HCT116 (cell line): ENCODE measurements at regions not wholly inside any gene's neighbourhood (a gene's known extent, or its start where the extent isn't known, plus 50 kb on each side); places are given as distances from the start of the nearest gene placed in this dataset.

Experiments used
- ATAC-seq: fragments of 200-7000 bp; cut with Tn5 transposase; 2 replicates; pipeline ENCODE4 v1.9.1; 2020; ENCODE audit warnings: mild to moderate bottlenecking, moderate library complexity
- BruUV-seq: library from RNA; stranded (reverse); fragments of 400-500 nt; replicated peaks from 2 replicates; lab custom pipeline; 2021; lab: Mats Ljungman, UMichigan
- CTCF ChIA-PET: fragments of 300-600 bp; sonication (Branson Sonifier 250); formaldehyde crosslinking; loops from one replicate; lab custom pipeline; 2021; ENCODE audit warnings: antibody characterized with exemption; lab: Charles Lee
- POLR2A ChIA-PET: fragments of 300-600, 350-600 bp; sonication (Branson Sonifier 250); formaldehyde crosslinking; loops from one replicate; lab custom pipeline; 2021; ENCODE audit warnings: antibody characterized with exemption; lab: Charles Lee
- RAD21 ChIA-PET, 2 experiments: fragments of 300-600 bp; sonication (Branson Sonifier 250); formaldehyde crosslinking; loops; one replicate each; lab custom pipeline; 2023; ENCODE audit warnings: low total read pairs in 2 of 2; ENCODE audit not compliant: uncharacterized antibody in 2 of 2, unreplicated experiment in 2 of 2, low non-redundant PET in 1 of 2; lab: Charles Lee
- DNase-seq: peaks from one replicate; pipeline ENCODE4 v3.0.0-alpha.2; 2010; ENCODE audit warnings: low read depth, low spot score
- H2AFZ ChIP-seq: fragments of 200-600 bp; shearing (Covaris generic), sonication (generic); 2 replicates; pipeline ENCODE4 v1.6.1; 2017; ENCODE audit warnings: low read depth, mixed run types, mixed read lengths, antibody characterized with exemption, low read length; ENCODE audit not compliant: poor library complexity, severe bottlenecking
- H3K27ac ChIP-seq: 2 replicates; pipeline ENCODE4 v1.5.1; 2012; ENCODE audit warnings: low read depth, low read length
- H3K27me3 ChIP-seq: fragments of 200-600 bp; sonication (generic); 2 replicates; pipeline ENCODE4 v1.6.1; 2016; ENCODE audit warnings: mixed run types, low read length, mixed read lengths; ENCODE audit not compliant: insufficient read depth
- H3K36me3 ChIP-seq, 2 experiments: fragments of 200-500 bp in 1 of 2; fragments of 200-600 bp in 1 of 2; sonication (Bioruptor generic) in 1 of 2; sonication (generic) in 1 of 2; 2 replicates each; pipeline versions ENCODE4 v1.5.1 to v1.6.1; 2014 to 2016; ENCODE audit warnings: low read length in 2 of 2, inconsistent platforms in 1 of 2, mixed read lengths in 1 of 2, mixed run types in 1 of 2; ENCODE audit not compliant: insufficient read depth in 2 of 2, control insufficient read depth in 1 of 2
- H3K4me1 ChIP-seq, 2 experiments: fragments of 200-600 bp in 1 of 2; sonication (generic) in 1 of 2; 2 replicates each; pipeline versions ENCODE4 v1.5.1 to v1.6.1; 2012 to 2017; ENCODE audit warnings: low read length in 2 of 2, inconsistent platforms in 1 of 2, mild to moderate bottlenecking in 1 of 2, mixed read lengths in 1 of 2, mixed run types in 1 of 2, moderate library complexity in 1 of 2; ENCODE audit not compliant: insufficient read depth in 2 of 2, control insufficient read depth in 1 of 2
- H3K4me2 ChIP-seq: fragments of 200-600 bp; sonication (generic); 2 replicates; pipeline ENCODE4 v1.6.1; 2017; ENCODE audit warnings: mixed run types, low read length, mixed read lengths
- H3K4me3 ChIP-seq, 2 experiments: fragments of 200-600 bp in 1 of 2; sonication (generic) in 1 of 2; replicated peaks in 1 of 2; 2 replicates each; pipeline ENCODE4 v1.5.1; 2011 to 2016; ENCODE audit warnings: low read length in 2 of 2, control low read depth in 1 of 2, low read depth in 1 of 2, mild to moderate bottlenecking in 1 of 2, mixed read lengths in 1 of 2, mixed run types in 1 of 2
- H3K79me2 ChIP-seq: fragments of 200-600 bp; sonication (generic); 2 replicates; pipeline ENCODE4 v1.6.1; 2017; ENCODE audit warnings: mild to moderate bottlenecking, mixed run types, low read length, moderate library complexity, mixed read lengths; ENCODE audit not compliant: insufficient read depth
- H3K9ac ChIP-seq: fragments of 200-600 bp; sonication (generic); 2 replicates; pipeline ENCODE4 v1.6.1; 2016; ENCODE audit warnings: low read length, mixed read lengths
- H3K9me2 ChIP-seq: fragments of 200-600 bp; sonication (generic), shearing (Covaris generic); 2 replicates; pipeline ENCODE4 v1.6.1; 2017; ENCODE audit warnings: mixed run types, mild to moderate bottlenecking, moderate library complexity; ENCODE audit not compliant: insufficient read depth
- H3K9me3 ChIP-seq, 2 experiments: fragments of 200-500 bp in 1 of 2; fragments of 200-600 bp in 1 of 2; sonication (Bioruptor generic) in 1 of 2; sonication (generic) in 1 of 2; 2 replicates each; pipeline ENCODE4 v1.6.1; 2014 to 2017; ENCODE audit warnings: low read length in 2 of 2, mixed read lengths in 2 of 2, inconsistent platforms in 1 of 2, low read depth in 1 of 2, mild to moderate bottlenecking in 1 of 2, mixed run types in 1 of 2, moderate library complexity in 1 of 2; ENCODE audit not compliant: control insufficient read depth in 1 of 2, insufficient read depth in 1 of 2
- H4K20me1 ChIP-seq: fragments of 200-600 bp; sonication (generic), shearing (Covaris generic); 2 replicates; pipeline ENCODE4 v1.6.1; 2017; ENCODE audit warnings: mixed run types, mild to moderate bottlenecking, moderate library complexity; ENCODE audit not compliant: insufficient read depth
- CBX3 ChIP-seq: IDR thresholded peaks from 2 replicates; pipeline ENCODE4 v1.6.1; 2012; ENCODE audit warnings: low read depth
- EGR1 ChIP-seq: IDR thresholded peaks from 2 replicates; pipeline ENCODE4 v1.6.1; 2012; ENCODE audit warnings: low read depth
- FOSL1 ChIP-seq: IDR thresholded peaks from 2 replicates; pipeline ENCODE4 v1.6.1; 2012; ENCODE audit warnings: low read depth
- POLR2A ChIP-seq: IDR thresholded peaks from 2 replicates; pipeline ENCODE4 v1.7.0; 2011; ENCODE audit warnings: borderline replicate concordance; ENCODE audit not compliant: insufficient read depth, insufficient read length; ENCODE audit errors: extremely low read depth
- ZBTB33 ChIP-seq: IDR thresholded peaks from 2 replicates; pipeline ENCODE4 v1.6.1; 2011; ENCODE audit warnings: mild to moderate bottlenecking, low read length, moderate library complexity; ENCODE audit not compliant: insufficient replicate concordance; ENCODE audit errors: extremely low read depth
- ZFX ChIP-seq: fragments of 450-650 bp; IDR thresholded peaks from 2 replicates; pipeline ENCODE4 v1.6.1; 2017
- intact Hi-C: fragments of 100-400 bp; cut with micrococcal nuclease; formaldehyde crosslinking; loops from 2 replicates; pipeline ENCODE4 v1.10.0; 2022

GRCh38 chr5:56564541-56565282, 250.6 kb upstream of the MAP3K1 start:
- no peaks in the 10 kb centered on the region for H3K4me1 ChIP-seq
- no peak overlapping the region for H2AFZ ChIP-seq
- H3K79me2 ChIP-seq = no peaks in the 10 kb centered on the region
- BruUV-seq = no TSS peak
- H3K4me3 ChIP-seq = no peak overlapping the region
- intact Hi-C loops = no loop called here
- no peak for DNase-seq
- no peaks in the 10 kb centered on the region for H3K9me2 ChIP-seq
- no peak overlapping the region for H3K27ac ChIP-seq
- no peak for ATAC-seq
- no peaks in the 10 kb centered on the region for H3K9me3 ChIP-seq
- peaks cover 5% of the 10 kb centered on the region; the same call in 1 of the 2 replicates for H3K27me3 ChIP-seq
- RAD21 ChIA-PET = no interaction called here
- H3K36me3 ChIP-seq = no peaks in the 10 kb centered on the region
- H4K20me1 ChIP-seq = no peaks in the 10 kb centered on the region
- H3K4me2 ChIP-seq = no peak overlapping the region
- H3K9ac ChIP-seq = no peak overlapping the region
- CTCF ChIA-PET = no interaction called here
- no peak for TF ChIP-seq POLR2A
- TF ChIP-seq CBX3 = no peak
- no peak for TF ChIP-seq EGR1
- TF ChIP-seq FOSL1 = no peak
- TF ChIP-seq ZFX = no peak
- no peak for TF ChIP-seq ZBTB33
- TF ChIP-seq, all 23 proteins: peak for 0
- POLR2A ChIA-PET = no interaction called here

- BruUV-seq = no TSS peak
- DNase-seq (no peak), ATAC-seq (no peak)
- POLR2A ChIA-PET = no interaction called here
- RAD21 ChIA-PET = no interaction called here
- Histone ChIP-seq H3K4me1 (no peaks in the 10 kb centered on the region), H4K20me1 (no peaks in the 10 kb centered on the region), H3K79me2 (no peaks in the 10 kb centered on the region), H3K4me2 (no peak overlapping the region), H3K9me3 (no peaks in the 10 kb centered on the region), H3K4me3 (no peak overlapping the region), H3K9ac (no peak overlapping the region), H2AFZ (no peak overlapping the region), H3K27me3 (no peaks in the 10 kb centered on the region), H3K27ac (no peak overlapping the region), H3K9me2 (no peaks in the 10 kb centered on the region), H3K36me3 (no peaks in the 10 kb centered on the region)
- TF ChIP-seq ZBTB33 = no peak
- intact Hi-C loops = no loop called here
- CTCF ChIA-PET = no interaction called here
Observed at GRCh38 chr5:56561455-56561854, 253.9 kb upstream of the MAP3K1 start.
